HepG2 (cell line): ENCODE measurements at regions not wholly inside any gene's neighbourhood (a gene's known extent, or its start where the extent isn't known, plus 50 kb on each side); places are given as distances from the start of the nearest gene placed in this dataset.

Source experiments
- ATAC-seq: fragments of 200-7000 bp; cut with Tn5 transposase; 3 replicates; pipeline ENCODE4 v1.9.1; 2020; ENCODE audit warnings: mild to moderate bottlenecking, moderate library complexity
- BruUV-seq: library from RNA; stranded (reverse); fragments of 400-500 nt; replicated peaks from 2 replicates; lab custom pipeline; 2021; lab: Mats Ljungman, UMichigan
- CTCF ChIA-PET: fragments of 300-600 bp; formaldehyde crosslinking; extraction: SDS; loops from one replicate; lab custom pipeline; 2021; ENCODE audit warnings: low total read pairs, inconsistent platforms, low intra/inter-chr PET ratio; lab: Yijun Ruan, JAX
- POLR2A ChIA-PET: fragments of 350-600 bp; sonication (Branson Sonifier 250); formaldehyde crosslinking; loops from one replicate; lab custom pipeline; 2020; ENCODE audit warnings: antibody characterized with exemption, inconsistent platforms; lab: Yijun Ruan, JAX
- DNase-seq: peaks from one replicate; pipeline ENCODE4 v3.0.0-alpha.2; 2015; ENCODE audit warnings: low spot score
- FAIRE-seq: peaks from 3 replicates; lab custom pipeline; 2011; peaks lifted over from hg19 to GRCh38; lab: Jason Lieb, UNC
- H2AFZ ChIP-seq: one replicate; pipeline ENCODE4 v1.6.1; 2011; ENCODE audit warnings: low read length, inconsistent platforms
- H3K27ac ChIP-seq: fragments of 300-600 bp; 3 replicates; pipeline ENCODE4 v1.8.0; 2011; ENCODE audit warnings: mixed run types, mild to moderate bottlenecking, mixed read lengths, low read length, inconsistent platforms; ENCODE audit not compliant: insufficient read depth; ENCODE audit errors: extremely low read length
- H3K27me3 ChIP-seq, 2 experiments: fragments of 200-600 bp in 1 of 2; 2 replicates in 1 of 2; 3 replicates in 1 of 2; pipeline versions ENCODE4 v1.6.0 to v1.8.0; 2011; ENCODE audit warnings: low read length in 2 of 2, mild to moderate bottlenecking in 2 of 2, moderate library complexity in 2 of 2, inconsistent platforms in 1 of 2; ENCODE audit not compliant: insufficient read depth in 2 of 2, control insufficient read depth in 1 of 2
- H3K36me3 ChIP-seq, 2 experiments: fragments of 200-600 bp in 1 of 2; replicated peaks in 1 of 2; 2 replicates in 1 of 2; 3 replicates in 1 of 2; pipeline versions ENCODE4 v1.5.1 to v1.8.0; 2011; ENCODE audit warnings: low read length in 2 of 2, inconsistent platforms in 1 of 2; ENCODE audit not compliant: insufficient read depth in 2 of 2, control insufficient read depth in 1 of 2
- H3K4me1 ChIP-seq: 2 replicates; pipeline ENCODE4 v1.5.1; 2012; ENCODE audit warnings: low read length, inconsistent platforms; ENCODE audit not compliant: insufficient read depth
- H3K4me2 ChIP-seq: 2 replicates; pipeline ENCODE4 v1.6.0; 2011; ENCODE audit warnings: low read depth, low read length, inconsistent platforms
- H3K4me3 ChIP-seq, 3 experiments: fragments of 200-600 bp in 1 of 3; sonication (generic), shearing (Covaris generic) in 1 of 3; replicated peaks in 1 of 3; 2 replicates each; pipeline ENCODE4 v1.5.1; 2011 to 2016; ENCODE audit warnings: low read length in 3 of 3, inconsistent platforms in 2 of 3, low read depth in 2 of 3, mild to moderate bottlenecking in 2 of 3, control low read depth in 1 of 3, mixed read lengths in 1 of 3; ENCODE audit not compliant: insufficient read depth in 1 of 3
- H3K79me2 ChIP-seq: one replicate; pipeline ENCODE4 v1.6.1; 2011; ENCODE audit warnings: low read length, inconsistent platforms; ENCODE audit not compliant: insufficient read depth
- H3K9ac ChIP-seq: 2 replicates; pipeline ENCODE4 v1.6.0; 2011; ENCODE audit warnings: mild to moderate bottlenecking, low read depth, low read length, inconsistent platforms; ENCODE audit not compliant: insufficient read depth
- H3K9me3 ChIP-seq: 2 replicates; pipeline ENCODE4 v1.5.1; 2012; ENCODE audit warnings: mild to moderate bottlenecking, low read length
- H4K20me1 ChIP-seq: 2 replicates; pipeline ENCODE4 v1.6.0; 2011; ENCODE audit warnings: inconsistent platforms, mild to moderate bottlenecking, low read length, moderate library complexity; ENCODE audit not compliant: insufficient read depth
- HES4 ChIP-seq: sonication (generic); formaldehyde crosslinking; IDR thresholded peaks from 2 replicates; pipeline ENCODE4 v1.9.0; 2021; ENCODE audit warnings: mild to moderate bottlenecking, missing genetic modification reagents, borderline replicate concordance
- RCOR2 ChIP-seq: IDR thresholded peaks from 2 replicates; pipeline ENCODE4 v1.6.1; 2016; ENCODE audit warnings: missing biosample characterization, missing genetic modification reagents
- ZNF446 ChIP-seq: sonication (generic); formaldehyde crosslinking; IDR thresholded peaks from 2 replicates; pipeline ENCODE4 v1.5.0; 2020; ENCODE audit warnings: mild to moderate bottlenecking, missing genetic modification reagents
- ZNF775 ChIP-seq: sonication (generic); formaldehyde crosslinking; IDR thresholded peaks from 2 replicates; pipeline ENCODE4 v1.4.0; 2020; ENCODE audit warnings: missing genetic modification reagents, mild to moderate bottlenecking, moderate library complexity, borderline replicate concordance
- ZNF780A ChIP-seq: sonication (generic); formaldehyde crosslinking; IDR thresholded peaks from 2 replicates; pipeline ENCODE4 v1.8.0; 2022; ENCODE audit warnings: mild to moderate bottlenecking, missing genetic modification reagents, moderate library complexity
- WGBS: methylation state at CpG from one replicate; pipeline ENCODE4 v1.1.6; 2017; ENCODE audit warnings: low lambda C conversion rate; 5-methylcytosine and 5-hydroxymethylcytosine counted together
- in situ Hi-C: cut with HindIII; loops from 2 replicates; pipeline ENCODE4 v1.10.0; 2017; ENCODE audit warnings: low pct_unique_long_range_greater_than_20kb; ENCODE audit not compliant: extremely low pct_ligation_motif_present
- intact Hi-C: fragments of 100-400 bp; cut with micrococcal nuclease; formaldehyde crosslinking; loops from one replicate; pipeline ENCODE4 v1.10.0; 2022; ENCODE audit not compliant: unreplicated experiment
- TF ChIP-seq, protein P1 (sequence below): sonication (generic); formaldehyde crosslinking; IDR thresholded peaks from 2 replicates; pipeline ENCODE4; 2020; ENCODE audit warnings: missing genetic modification reagents, mild to moderate bottlenecking, borderline replicate concordance
- TF ChIP-seq, protein P2 (sequence below), 2 experiments: sonication (generic) in 1 of 2; formaldehyde crosslinking in 1 of 2; IDR thresholded peaks; 2 replicates each; pipeline versions ENCODE4 v1.6.1 to v1.9.0; 2014 to 2022; ENCODE audit warnings: antibody characterized with exemption in 1 of 2, borderline replicate concordance in 1 of 2, inconsistent platforms in 1 of 2, low read depth in 1 of 2, missing genetic modification reagents in 1 of 2

DNA sequence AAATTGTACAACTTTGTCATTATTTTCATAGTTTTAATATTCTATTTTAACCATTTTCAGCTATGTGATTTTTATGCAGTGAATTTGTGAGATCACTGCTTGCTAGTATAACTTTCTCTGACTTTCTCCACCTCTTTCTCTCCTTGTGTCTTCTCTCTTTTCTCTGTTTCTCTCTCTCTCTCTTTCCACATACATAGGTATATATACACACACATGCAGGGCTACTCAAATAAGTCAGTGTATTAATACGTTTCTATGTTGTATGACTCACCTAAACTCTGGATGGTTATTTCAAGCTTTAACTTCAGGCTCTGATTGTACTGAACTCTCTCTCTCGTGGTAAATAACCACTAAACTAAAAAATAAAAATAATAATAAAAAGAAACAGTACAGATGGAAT lies 1389.3 kb upstream of the ALCAM start:
- Histone ChIP-seq H3K9me3 (no peaks in the 10 kb centered on the region), H3K9ac (peak overlapping the region; percentile 53), H2AFZ (peak overlapping the region; percentile 9), H3K4me3 (no peak overlapping the region; a peak in 1 of 6 replicates), H3K27me3 (no peaks in the 10 kb centered on the region), H3K27ac (peak overlapping the region; percentile 96)
- intact Hi-C loops (loop anchor here (2.0 kb wide), 1 partner anchor 31 kb away; no protein-coding TSS in a partner anchor), in situ Hi-C loops (no loop called here)
- TSS peak; percentile 82 for BruUV-seq
- POLR2A ChIA-PET, result interaction anchor here (1.0 to 3.0 kb wide), 7 partner anchors 9 to 39 kb away, joined by 3 to 14 read pairs (median 5); no protein-coding TSS in a partner anchor
- ATAC-seq, result peak; percentile 78
- no peak for FAIRE-seq
- 44% methylated on average over 2 of the region's 2 CpGs for WGBS
- DNase-seq, result peak; percentile 42
- TF ChIP-seq ZNF775 (CRISPR knock-in tag) (peak; percentile 73; the same call in 1 of the 2 replicates), HES4 (CRISPR knock-in tag) (no peak), ZNF446 (CRISPR knock-in tag) (no peak), RCOR2 (CRISPR knock-in tag) (0 out of 2 replicates have a peak, but pooled peaks have one; percentile 7), ZNF780A (CRISPR knock-in tag) (no peak)
- TF ChIP-seq, protein P1, sequence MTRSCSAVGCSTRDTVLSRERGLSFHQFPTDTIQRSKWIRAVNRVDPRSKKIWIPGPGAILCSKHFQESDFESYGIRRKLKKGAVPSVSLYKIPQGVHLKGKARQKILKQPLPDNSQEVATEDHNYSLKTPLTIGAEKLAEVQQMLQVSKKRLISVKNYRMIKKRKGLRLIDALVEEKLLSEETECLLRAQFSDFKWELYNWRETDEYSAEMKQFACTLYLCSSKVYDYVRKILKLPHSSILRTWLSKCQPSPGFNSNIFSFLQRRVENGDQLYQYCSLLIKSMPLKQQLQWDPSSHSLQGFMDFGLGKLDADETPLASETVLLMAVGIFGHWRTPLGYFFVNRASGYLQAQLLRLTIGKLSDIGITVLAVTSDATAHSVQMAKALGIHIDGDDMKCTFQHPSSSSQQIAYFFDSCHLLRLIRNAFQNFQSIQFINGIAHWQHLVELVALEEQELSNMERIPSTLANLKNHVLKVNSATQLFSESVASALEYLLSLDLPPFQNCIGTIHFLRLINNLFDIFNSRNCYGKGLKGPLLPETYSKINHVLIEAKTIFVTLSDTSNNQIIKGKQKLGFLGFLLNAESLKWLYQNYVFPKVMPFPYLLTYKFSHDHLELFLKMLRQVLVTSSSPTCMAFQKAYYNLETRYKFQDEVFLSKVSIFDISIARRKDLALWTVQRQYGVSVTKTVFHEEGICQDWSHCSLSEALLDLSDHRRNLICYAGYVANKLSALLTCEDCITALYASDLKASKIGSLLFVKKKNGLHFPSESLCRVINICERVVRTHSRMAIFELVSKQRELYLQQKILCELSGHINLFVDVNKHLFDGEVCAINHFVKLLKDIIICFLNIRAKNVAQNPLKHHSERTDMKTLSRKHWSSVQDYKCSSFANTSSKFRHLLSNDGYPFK, result no peak
- TF ChIP-seq, protein P2, sequence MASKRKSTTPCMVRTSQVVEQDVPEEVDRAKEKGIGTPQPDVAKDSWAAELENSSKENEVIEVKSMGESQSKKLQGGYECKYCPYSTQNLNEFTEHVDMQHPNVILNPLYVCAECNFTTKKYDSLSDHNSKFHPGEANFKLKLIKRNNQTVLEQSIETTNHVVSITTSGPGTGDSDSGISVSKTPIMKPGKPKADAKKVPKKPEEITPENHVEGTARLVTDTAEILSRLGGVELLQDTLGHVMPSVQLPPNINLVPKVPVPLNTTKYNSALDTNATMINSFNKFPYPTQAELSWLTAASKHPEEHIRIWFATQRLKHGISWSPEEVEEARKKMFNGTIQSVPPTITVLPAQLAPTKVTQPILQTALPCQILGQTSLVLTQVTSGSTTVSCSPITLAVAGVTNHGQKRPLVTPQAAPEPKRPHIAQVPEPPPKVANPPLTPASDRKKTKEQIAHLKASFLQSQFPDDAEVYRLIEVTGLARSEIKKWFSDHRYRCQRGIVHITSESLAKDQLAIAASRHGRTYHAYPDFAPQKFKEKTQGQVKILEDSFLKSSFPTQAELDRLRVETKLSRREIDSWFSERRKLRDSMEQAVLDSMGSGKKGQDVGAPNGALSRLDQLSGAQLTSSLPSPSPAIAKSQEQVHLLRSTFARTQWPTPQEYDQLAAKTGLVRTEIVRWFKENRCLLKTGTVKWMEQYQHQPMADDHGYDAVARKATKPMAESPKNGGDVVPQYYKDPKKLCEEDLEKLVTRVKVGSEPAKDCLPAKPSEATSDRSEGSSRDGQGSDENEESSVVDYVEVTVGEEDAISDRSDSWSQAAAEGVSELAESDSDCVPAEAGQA (IDR thresholded peaks at IDR 0.05; ENCODE audit: low read depth), result no peak
- TF ChIP-seq, protein P2 (CRISPR knock-in tag; IDR thresholded peaks at IDR 0.05; ENCODE audit: borderline replicate concordance), result no peak
- TF ChIP-seq, all 625 proteins: peak for 2
- no peaks in the 10 kb centered on the region for H3K79me2 ChIP-seq
- H4K20me1 ChIP-seq, result no peaks in the 10 kb centered on the region
- H3K36me3 ChIP-seq, result no peaks in the 10 kb centered on the region
- peaks cover 43% of the 10 kb centered on the region for H3K4me1 ChIP-seq
- peak overlapping the region; percentile 63 for H3K4me2 ChIP-seq
- CTCF ChIA-PET, result no interaction called here
